ENCODE measurements at regions not wholly inside any gene's neighbourhood (a gene's known extent, or its start where the extent isn't known, plus 50 kb on each side); places are given as distances from the start of the nearest gene placed in this dataset.

- TF ChIP-seq CTCF (conservative IDR thresholded peaks at IDR 0.05; ENCODE audit: low read depth in 2 of 2) (no peak), EZH2phosphoT487 (IDR thresholded peaks at IDR 0.05; ENCODE audit: unreplicated experiment) (no peak), EZH2 (IDR thresholded peaks at IDR 0.05; ENCODE audit: low read depth, unreplicated experiment) (no peak), POLR2AphosphoS5 (IDR thresholded peaks at IDR 0.05; ENCODE audit: low read depth) (no peak), ETS1 (IDR thresholded peaks at IDR 0.05) (no peak), JUNB (IDR thresholded peaks at IDR 0.05; ENCODE audit: unreplicated experiment) (no peak), REST (IDR thresholded peaks at IDR 0.05; ENCODE audit: unreplicated experiment) (no peak), CREB1 (CRISPR knock-in tag; IDR thresholded peaks at IDR 0.05; ENCODE audit: low read depth) (no peak), NANOG (IDR thresholded peaks at IDR 0.05; ENCODE audit: borderline replicate concordance) (no peak)
Observed at GRCh38 chr2:145068509-145068908, 548.6 kb upstream of the ZEB2 start.

All from GM23338 (cell line).